ENCODE measurements at regions not wholly inside any gene's neighbourhood (a gene's known extent, or its start where the extent isn't known, plus 50 kb on each side); places are given as distances from the start of the nearest gene placed in this dataset.

- Mint-ChIP-seq H3K4me1 (no peaks in the 10 kb centered on the region), H3K9me3 (ENCODE audit: insufficient read depth) (peaks cover 3% of the 10 kb centered on the region), H3K27ac (no peak overlapping the region), H3K4me3 (no peak overlapping the region), H3K27me3 (no peaks in the 10 kb centered on the region)
- ATAC-seq (ENCODE audit: low read depth): no peak
- no peaks in the 10 kb centered on the region for H4K20me1 ChIP-seq (ENCODE audit: control insufficient read depth, insufficient read depth, low read length, poor library complexity, severe bottlenecking)
- H2AFZ ChIP-seq (ENCODE audit: insufficient read depth, low read depth, low read length, poor library complexity, severe bottlenecking): no peak overlapping the region
- no peak for DNase-seq
- intact Hi-C loops (cut with micrococcal nuclease): no loop called here
- TF ChIP-seq CTCF (IDR thresholded peaks at IDR 0.05): no peak
- TF ChIP-seq EZH2 (IDR thresholded peaks at IDR 0.05; ENCODE audit: borderline replicate concordance, insufficient read depth, low read depth, low read length, poor library complexity, severe bottlenecking): no peak
- no peak overlapping the region for H3K27ac ChIP-seq (ENCODE audit: low read length in 2 of 2)
- no peak overlapping the region for H3K9ac ChIP-seq (ENCODE audit: low read length)
- H3K9me3 ChIP-seq (ENCODE audit: control extremely low read depth in 1 of 3, control insufficient read depth in 2 of 3, insufficient read depth in 1 of 3, low read length in 2 of 3): no peaks in the 10 kb centered on the region
- CTCF ChIA-PET: no interaction called here
- H3K27me3 ChIP-seq (replicated peaks in 1 of 4; ENCODE audit: control extremely low read depth in 1 of 4, control insufficient read depth in 3 of 4, insufficient read depth in 4 of 4, low read length in 3 of 4): no peaks in the 10 kb centered on the region
- no peak overlapping the region for H3K4me2 ChIP-seq (replicated peaks; ENCODE audit: low read depth, low read length, poor library complexity, severe bottlenecking)
- no peaks in the 10 kb centered on the region for H3K79me2 ChIP-seq (ENCODE audit: control insufficient read depth, insufficient read depth, low read length)
- no peaks in the 10 kb centered on the region for H3K36me3 ChIP-seq (replicated peaks in 1 of 2; ENCODE audit: control extremely low read depth in 1 of 2, control insufficient read depth in 1 of 2, extremely low read depth in 1 of 2, insufficient read depth in 2 of 2, low read length in 1 of 2)
- no peaks in the 10 kb centered on the region for H3K4me1 ChIP-seq (ENCODE audit: control insufficient read depth in 2 of 2, insufficient read depth in 2 of 2, low read length in 2 of 2)
- POLR2A ChIA-PET: no interaction called here
- no peak overlapping the region for H3K4me3 ChIP-seq (ENCODE audit: control extremely low read depth in 1 of 5, extremely low read depth in 1 of 5, insufficient read depth in 1 of 5, low read depth in 2 of 5, low read length in 4 of 5)
These were observed 491.4 kb upstream of the POU3F2 start for GRCh38 chr6:98343004-98343403.

GRCh38 chr6:98343797-98344196, 490.6 kb upstream of the POU3F2 start:
- ATAC-seq (ENCODE audit: low read depth) (no peak), DNase-seq (no peak)
- Histone ChIP-seq H3K4me2 (replicated peaks; ENCODE audit: low read depth, low read length, poor library complexity, severe bottlenecking) (no peak overlapping the region), H3K79me2 (ENCODE audit: control insufficient read depth, insufficient read depth, low read length) (no peaks in the 10 kb centered on the region), H3K9me3 (ENCODE audit: control extremely low read depth in 1 of 3, control insufficient read depth in 2 of 3, insufficient read depth in 1 of 3, low read length in 2 of 3) (no peaks in the 10 kb centered on the region), H3K27ac (ENCODE audit: low read length in 2 of 2) (no peak overlapping the region), H3K4me1 (ENCODE audit: control insufficient read depth in 2 of 2, insufficient read depth in 2 of 2, low read length in 2 of 2) (no peaks in the 10 kb centered on the region), H4K20me1 (ENCODE audit: control insufficient read depth, insufficient read depth, low read length, poor library complexity, severe bottlenecking) (no peaks in the 10 kb centered on the region), H3K36me3 (replicated peaks in 1 of 2; ENCODE audit: control extremely low read depth in 1 of 2, control insufficient read depth in 1 of 2, extremely low read depth in 1 of 2, insufficient read depth in 2 of 2, low read length in 1 of 2) (no peaks in the 10 kb centered on the region), H2AFZ (ENCODE audit: insufficient read depth, low read depth, low read length, poor library complexity, severe bottlenecking) (no peak overlapping the region), H3K4me3 (ENCODE audit: control extremely low read depth in 1 of 5, extremely low read depth in 1 of 5, insufficient read depth in 1 of 5, low read depth in 2 of 5, low read length in 4 of 5) (no peak overlapping the region), H3K27me3 (replicated peaks in 1 of 4; ENCODE audit: control extremely low read depth in 1 of 4, control insufficient read depth in 3 of 4, insufficient read depth in 4 of 4, low read length in 3 of 4) (no peaks in the 10 kb centered on the region), H3K9ac (ENCODE audit: low read length) (no peak overlapping the region)
- Mint-ChIP-seq H3K4me3 (no peak overlapping the region), H3K9me3 (ENCODE audit: insufficient read depth) (peaks cover 3% of the 10 kb centered on the region), H3K27ac (no peak overlapping the region), H3K27me3 (no peaks in the 10 kb centered on the region), H3K4me1 (no peaks in the 10 kb centered on the region)
- intact Hi-C loops (cut with micrococcal nuclease): no loop called here
- ChIA-PET CTCF (no interaction called here), POLR2A (no interaction called here)
- TF ChIP-seq CTCF (IDR thresholded peaks at IDR 0.05): no peak
- TF ChIP-seq EZH2 (IDR thresholded peaks at IDR 0.05; ENCODE audit: borderline replicate concordance, insufficient read depth, low read depth, low read length, poor library complexity, severe bottlenecking): no peak

Measured in B cell (primary cell).